Colonic mucosa (tissue), 4 donors: ENCODE measurements at regions not wholly inside any gene's neighbourhood (a gene's known extent, or its start where the extent isn't known, plus 50 kb on each side); places are given as distances from the start of the nearest gene placed in this dataset.
"Not testable (repeated sequence)": the region's sequence is repeated elsewhere in the genome, so short reads cannot be mapped to it uniquely, and the experiment has no call there.

Source experiments
- DNase-seq: peaks from one replicate; pipeline ENCODE4 v3.0.0-alpha.2; 2020
- H3K27ac ChIP-seq: fragments of 200-600 bp; one replicate; pipeline ENCODE4 v1.8.0; 2021
- H3K27me3 ChIP-seq: fragments of 200-600 bp; one replicate; pipeline ENCODE4 v1.8.0; 2021
- H3K36me3 ChIP-seq: fragments of 200-600 bp; one replicate; pipeline ENCODE4 v1.8.0; 2021
- H3K4me1 ChIP-seq: fragments of 200-600 bp; one replicate; pipeline ENCODE4 v1.8.0; 2021; ENCODE audit warnings: mild to moderate bottlenecking
- H3K4me3 ChIP-seq: fragments of 200-600 bp; one replicate; pipeline ENCODE4 v1.8.0; 2021
- H3K9ac ChIP-seq, 2 donors: one replicate each; pipeline ENCODE4 v1.7.0; 2013; ENCODE audit warnings: control low read depth in 2 of 2, low read depth in 2 of 2, low read length in 2 of 2
- H3K9me3 ChIP-seq: fragments of 200-600 bp; one replicate; pipeline ENCODE4 v1.8.0; 2021
- intact Hi-C: fragments of 100-400 bp; cut with DNase I; formaldehyde crosslinking; loops from one replicate; pipeline ENCODE4 v1.14.1; 2022
- TF ChIP-seq, protein P1 (sequence below): fragments of 200-600 bp; IDR thresholded peaks from one replicate; pipeline ENCODE4 v1.8.0; 2022; ENCODE audit warnings: antibody characterized with exemption, mild to moderate bottlenecking
- donor health status: healthy.
- donor health status: DM: no; HTN: no; CAD: no.
- donor health status: DM: no; HTN: no; CAD: no.

DNA sequence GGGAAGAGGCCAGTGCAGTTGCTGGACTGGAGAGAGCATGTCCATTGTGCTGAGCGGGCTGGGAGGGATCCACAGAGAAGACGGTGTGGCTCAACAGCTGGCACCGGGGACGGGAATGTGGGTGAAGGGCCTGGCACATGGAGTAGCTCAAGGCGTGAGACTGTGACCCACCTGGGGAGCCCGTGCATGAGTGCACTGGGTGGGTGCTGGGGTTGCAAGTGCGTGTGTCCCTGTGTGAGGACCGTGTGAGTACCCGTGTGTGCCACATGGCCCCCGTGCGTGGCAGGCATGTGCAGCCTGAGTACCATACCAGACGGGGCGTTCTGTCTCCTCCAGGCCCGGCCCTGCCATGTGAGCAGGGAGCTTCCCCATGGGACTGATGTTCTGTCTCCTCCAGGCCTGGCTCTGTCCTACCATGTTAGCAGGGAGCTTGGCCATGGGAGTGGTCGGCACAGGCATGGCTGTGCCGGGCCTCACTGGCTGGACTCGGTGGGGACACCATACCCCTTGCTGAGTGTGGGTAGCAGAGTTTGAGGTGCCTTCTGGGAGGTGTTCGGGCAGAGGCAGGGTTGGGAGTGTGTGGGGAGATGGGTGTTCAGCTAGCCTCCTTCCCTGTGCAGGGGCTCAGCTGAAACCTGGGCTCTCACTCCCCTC is 234.4 kb downstream of the TMEM121 start:
- no peak for DNase-seq
- H3K9ac ChIP-seq = no peak overlapping the region
- no peak overlapping the region for H3K27ac ChIP-seq
- no peaks in the 10 kb centered on the region for H3K36me3 ChIP-seq
- TF ChIP-seq, protein P1, sequence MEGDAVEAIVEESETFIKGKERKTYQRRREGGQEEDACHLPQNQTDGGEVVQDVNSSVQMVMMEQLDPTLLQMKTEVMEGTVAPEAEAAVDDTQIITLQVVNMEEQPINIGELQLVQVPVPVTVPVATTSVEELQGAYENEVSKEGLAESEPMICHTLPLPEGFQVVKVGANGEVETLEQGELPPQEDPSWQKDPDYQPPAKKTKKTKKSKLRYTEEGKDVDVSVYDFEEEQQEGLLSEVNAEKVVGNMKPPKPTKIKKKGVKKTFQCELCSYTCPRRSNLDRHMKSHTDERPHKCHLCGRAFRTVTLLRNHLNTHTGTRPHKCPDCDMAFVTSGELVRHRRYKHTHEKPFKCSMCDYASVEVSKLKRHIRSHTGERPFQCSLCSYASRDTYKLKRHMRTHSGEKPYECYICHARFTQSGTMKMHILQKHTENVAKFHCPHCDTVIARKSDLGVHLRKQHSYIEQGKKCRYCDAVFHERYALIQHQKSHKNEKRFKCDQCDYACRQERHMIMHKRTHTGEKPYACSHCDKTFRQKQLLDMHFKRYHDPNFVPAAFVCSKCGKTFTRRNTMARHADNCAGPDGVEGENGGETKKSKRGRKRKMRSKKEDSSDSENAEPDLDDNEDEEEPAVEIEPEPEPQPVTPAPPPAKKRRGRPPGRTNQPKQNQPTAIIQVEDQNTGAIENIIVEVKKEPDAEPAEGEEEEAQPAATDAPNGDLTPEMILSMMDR = no peak
- intact Hi-C loops = loop anchor here (5.0 kb wide), 1 partner anchor 144 kb away; no protein-coding TSS in a partner anchor
- no peaks in the 10 kb centered on the region for H3K4me1 ChIP-seq
- H3K9me3 ChIP-seq = no peaks in the 10 kb centered on the region
- no peaks in the 10 kb centered on the region for H3K27me3 ChIP-seq
- no peak overlapping the region for H3K4me3 ChIP-seq

DNA sequence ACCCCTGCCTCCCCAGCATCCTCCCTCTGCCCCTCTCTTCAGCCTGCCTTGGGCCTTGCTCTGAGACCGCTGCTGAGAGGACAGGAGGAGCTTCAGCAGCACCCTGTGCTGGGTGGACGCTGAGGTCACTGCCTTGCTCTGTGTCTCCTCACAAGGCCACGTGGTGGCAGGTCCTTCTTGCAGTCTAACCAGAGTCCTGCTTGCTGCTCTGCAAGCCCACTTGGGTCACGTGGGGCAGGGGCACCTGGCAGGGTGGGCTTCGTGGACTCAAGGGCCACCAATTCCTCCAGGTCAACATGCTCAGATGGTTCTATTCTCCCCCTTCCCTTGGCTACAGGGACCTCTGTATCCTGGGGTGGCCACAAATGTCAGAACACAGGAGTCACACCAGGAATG is 235.0 kb downstream of the TMEM121 start:
- not testable (repeated sequence) for H3K4me1 ChIP-seq, H3K4me3 ChIP-seq, H3K27ac ChIP-seq, H3K36me3 ChIP-seq, H3K9ac ChIP-seq, H3K9me3 ChIP-seq, DNase-seq, H3K27me3 ChIP-seq
- intact Hi-C loops = loop anchor here (5.0 kb wide), 1 partner anchor 144 kb away; no protein-coding TSS in a partner anchor

DNA sequence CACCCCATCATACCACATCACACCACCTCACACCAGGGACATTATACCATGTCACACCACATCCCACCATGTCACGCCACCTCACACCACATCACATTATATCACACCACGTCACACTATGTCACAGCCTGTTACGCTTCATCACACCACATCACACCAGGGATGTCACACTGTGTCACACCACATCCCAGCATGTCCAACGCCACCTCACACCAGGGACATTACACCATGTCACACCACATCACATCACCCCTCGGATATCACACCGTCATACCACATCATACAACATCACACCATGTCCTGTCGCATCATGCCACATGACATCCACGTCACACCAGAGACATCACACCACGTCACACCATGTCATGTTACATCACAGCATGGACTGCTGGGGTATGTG is 235.5 kb downstream of the TMEM121 start:
- Histone ChIP-seq H3K4me1 (no peaks in the 10 kb centered on the region), H3K36me3 (no peaks in the 10 kb centered on the region), H3K9me3 (no peaks in the 10 kb centered on the region), H3K27ac (no peak overlapping the region), H3K4me3 (no peak overlapping the region), H3K9ac (no peak overlapping the region), H3K27me3 (no peaks in the 10 kb centered on the region)
- intact Hi-C loops = loop anchor here (5.0 kb wide), 1 partner anchor 145 kb away; no protein-coding TSS in a partner anchor
- TF ChIP-seq, protein P1 = no peak
- no peak for DNase-seq

DNA sequence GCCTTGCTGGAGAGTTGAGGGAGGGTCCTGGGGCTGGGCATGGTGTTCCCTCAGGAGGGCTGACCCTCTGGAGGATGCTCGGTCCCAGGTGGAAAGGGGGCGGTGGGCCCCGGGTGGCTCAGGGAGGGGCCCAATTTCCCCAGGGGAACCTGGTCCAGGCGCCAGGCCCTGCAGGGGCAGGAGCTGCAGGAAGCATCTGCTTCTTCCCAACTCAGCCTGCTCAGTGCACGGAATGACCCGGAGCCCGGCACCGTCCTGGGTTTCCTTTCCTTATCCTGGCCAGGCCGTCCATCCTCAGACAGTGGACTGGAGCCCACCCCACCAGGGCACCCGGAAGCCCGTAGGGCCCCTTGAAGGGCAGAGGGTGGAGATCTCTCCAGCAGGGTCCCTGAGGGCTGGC is 235.9 kb downstream of the TMEM121 start:
- not testable (repeated sequence) for H3K9ac ChIP-seq, H3K4me1 ChIP-seq, H3K27me3 ChIP-seq, H3K27ac ChIP-seq, H3K36me3 ChIP-seq, H3K4me3 ChIP-seq, H3K9me3 ChIP-seq, DNase-seq
- intact Hi-C loops = loop anchor here (5.0 kb wide), 1 partner anchor 145 kb away; no protein-coding TSS in a partner anchor

DNA sequence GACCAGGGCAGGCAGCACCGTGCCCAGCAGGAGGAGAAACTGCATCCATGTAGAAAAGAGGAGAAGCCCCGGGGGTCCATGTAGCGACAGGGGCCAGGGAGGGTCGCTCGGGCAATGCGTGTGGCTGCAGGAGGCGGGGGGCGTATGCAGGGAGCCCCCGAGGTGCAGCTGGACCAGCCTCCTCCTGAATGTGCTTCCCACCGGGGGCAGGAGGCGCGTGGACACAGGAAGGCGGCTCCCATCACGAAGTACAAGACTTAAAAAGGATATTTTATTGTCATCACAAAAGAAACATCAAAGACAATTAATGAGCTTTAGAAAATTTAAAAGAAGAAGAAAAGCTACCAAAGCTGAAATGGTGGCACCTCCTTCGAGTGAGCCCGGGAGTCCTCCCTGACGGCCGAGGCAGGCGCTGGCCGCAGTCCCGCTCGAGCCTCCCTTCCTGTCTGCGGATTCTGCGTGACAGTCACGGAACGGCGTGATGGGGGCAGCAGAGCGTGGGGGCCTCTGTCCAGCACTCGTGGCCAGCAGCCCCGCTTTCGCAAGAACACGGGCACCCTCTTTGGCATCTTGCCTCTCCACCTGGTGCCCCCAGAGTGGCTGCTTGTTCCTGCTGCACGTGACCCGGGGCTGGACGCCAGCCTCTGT is 238.0 kb downstream of the TMEM121 start:
- H3K27me3 ChIP-seq, H3K27ac ChIP-seq, H3K4me3 ChIP-seq, H3K36me3 ChIP-seq, H3K9ac ChIP-seq, H3K9me3 ChIP-seq, H3K4me1 ChIP-seq, DNase-seq: not testable (repeated sequence)
- intact Hi-C loops = loop anchor here (5.0 kb wide), 1 partner anchor 147 kb away; no protein-coding TSS in a partner anchor

DNA sequence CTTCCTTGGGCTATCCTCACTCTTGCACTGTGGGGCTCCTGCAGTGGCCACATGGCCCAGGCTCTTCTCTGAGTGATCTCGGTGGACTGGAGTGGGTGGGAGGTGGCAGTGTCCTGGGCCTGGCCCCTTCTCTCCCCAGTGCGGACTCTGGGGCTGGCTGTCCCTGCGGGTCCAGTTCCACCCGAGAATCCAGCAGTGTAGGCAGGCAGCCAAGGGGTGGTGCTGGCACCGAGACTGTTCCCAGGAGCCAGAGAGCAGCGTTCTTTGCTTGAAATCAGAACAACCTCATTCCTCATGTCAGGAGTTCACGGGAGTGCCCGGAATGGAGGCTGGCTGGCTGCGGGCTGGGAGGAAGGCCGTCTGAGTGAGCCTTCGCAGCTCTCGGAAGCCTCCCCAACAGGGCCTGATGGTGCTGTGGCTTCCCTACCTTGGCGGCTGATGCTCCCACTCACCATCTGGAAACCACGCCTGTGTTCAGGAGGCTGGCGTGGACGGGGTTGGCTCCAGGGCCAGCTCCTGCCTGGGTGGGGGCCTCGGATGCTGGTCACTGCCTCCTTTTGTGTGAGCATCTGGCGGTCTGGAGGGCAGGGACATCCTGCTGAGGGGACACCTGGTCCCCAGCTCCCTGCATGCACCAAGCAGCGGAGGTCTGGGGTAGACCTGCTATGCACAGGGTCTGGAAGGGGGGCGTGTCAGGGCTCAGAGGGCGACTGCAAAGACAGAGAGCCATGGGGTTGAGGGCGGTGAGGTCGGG is 238.9 kb downstream of the TMEM121 start:
- H3K36me3 ChIP-seq, intact Hi-C loops, H3K27me3 ChIP-seq, H3K4me3 ChIP-seq, DNase-seq, H3K9me3 ChIP-seq, H3K4me1 ChIP-seq, H3K27ac ChIP-seq, H3K9ac ChIP-seq: not testable (repeated sequence)

DNA sequence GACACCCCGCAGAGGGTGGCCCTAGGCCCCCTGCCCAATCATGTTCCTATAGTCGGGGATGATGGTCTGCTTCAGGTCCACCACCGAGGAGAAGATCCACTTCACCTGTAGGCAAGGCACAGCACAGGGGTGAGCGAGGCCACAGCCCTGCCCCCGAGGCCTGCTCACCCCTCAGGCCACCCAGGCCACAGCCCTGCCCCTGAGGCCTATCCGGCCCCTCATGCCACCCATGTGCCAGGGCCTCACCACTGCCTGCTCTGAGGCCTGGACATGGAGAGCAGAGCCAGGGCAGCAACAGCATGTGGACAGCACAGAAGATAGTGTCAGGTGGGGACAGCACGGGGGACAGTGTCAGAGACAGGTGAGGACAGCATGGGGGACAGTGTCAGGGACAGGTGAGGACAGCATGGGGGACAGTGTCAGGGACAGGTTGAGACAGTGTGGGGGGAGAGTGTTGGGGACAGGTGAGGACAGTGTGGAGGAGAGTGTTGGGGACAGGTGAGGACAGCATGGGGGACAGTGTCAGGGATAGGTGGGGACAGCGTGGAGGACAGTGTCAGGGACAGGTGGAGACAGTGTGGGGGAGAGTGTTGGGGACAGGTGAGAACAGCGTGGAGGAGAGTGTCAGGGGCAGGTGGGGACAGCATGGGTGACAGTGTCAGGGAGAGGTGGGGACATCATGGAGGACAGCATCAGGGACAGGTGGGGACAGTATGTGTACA is 239.7 kb downstream of the TMEM121 start:
- H3K36me3 ChIP-seq = no peaks in the 10 kb centered on the region
- intact Hi-C loops = no loop called here
- no peak overlapping the region for H3K27ac ChIP-seq
- no peak overlapping the region for H3K9ac ChIP-seq
- H3K27me3 ChIP-seq = no peaks in the 10 kb centered on the region
- H3K4me1 ChIP-seq = no peaks in the 10 kb centered on the region
- no peak for DNase-seq
- H3K4me3 ChIP-seq = no peak overlapping the region
- TF ChIP-seq, protein P1 = no peak
- H3K9me3 ChIP-seq = no peaks in the 10 kb centered on the region
